HG03342 (cell line): ENCODE measurements at regions not wholly inside any gene's neighbourhood (a gene's known extent, or its start where the extent isn't known, plus 50 kb on each side); places are given as distances from the start of the nearest gene placed in this dataset.

Source experiments
- ATAC-seq: cut with Tn5 transposase; IDR thresholded peaks from one replicate; pipeline ENCODE4 v1.9.1; 2021; ENCODE audit warnings: mild to moderate bottlenecking, moderate library complexity; ENCODE audit not compliant: unreplicated experiment

DNA sequence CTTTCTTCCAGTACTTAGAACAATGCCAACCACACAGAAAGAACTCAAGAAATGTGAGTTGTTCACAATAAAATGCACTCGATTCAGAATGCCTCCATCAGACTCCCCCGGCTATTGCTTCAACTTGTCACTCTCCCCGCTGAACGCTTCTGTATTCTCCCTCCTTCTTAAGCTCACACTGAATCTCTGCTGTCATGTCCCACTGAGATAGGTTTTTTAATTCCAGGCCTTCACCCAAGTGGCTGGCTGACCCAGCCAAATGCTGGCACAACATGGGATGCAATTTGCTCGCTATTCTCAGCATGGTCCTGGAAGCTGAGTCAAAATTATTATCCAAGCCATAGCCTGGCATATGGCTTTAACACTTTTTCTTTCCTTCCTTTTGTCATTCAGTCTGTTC, 76.8 kb upstream of the SERP2 start:
- ATAC-seq: no peak

DNA sequence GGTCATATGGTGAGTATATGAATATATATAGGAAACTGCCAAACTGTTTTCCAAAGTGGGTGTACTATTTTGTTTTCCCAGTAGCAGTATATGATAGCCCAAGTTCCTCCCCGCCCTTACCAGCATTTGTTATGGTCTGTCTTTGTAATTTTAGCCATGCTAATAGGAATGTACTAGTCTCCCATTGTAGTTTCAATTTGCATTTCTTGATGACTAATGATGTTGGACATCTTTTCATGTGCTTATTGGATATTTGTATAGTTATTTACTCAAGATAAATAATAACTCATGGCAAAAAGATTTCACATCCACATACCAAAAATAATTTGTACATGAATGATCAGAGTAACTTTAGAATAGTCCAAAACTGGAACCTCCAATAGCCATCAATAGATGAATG, 75.3 kb upstream of the SERP2 start:
- no peak for ATAC-seq

DNA sequence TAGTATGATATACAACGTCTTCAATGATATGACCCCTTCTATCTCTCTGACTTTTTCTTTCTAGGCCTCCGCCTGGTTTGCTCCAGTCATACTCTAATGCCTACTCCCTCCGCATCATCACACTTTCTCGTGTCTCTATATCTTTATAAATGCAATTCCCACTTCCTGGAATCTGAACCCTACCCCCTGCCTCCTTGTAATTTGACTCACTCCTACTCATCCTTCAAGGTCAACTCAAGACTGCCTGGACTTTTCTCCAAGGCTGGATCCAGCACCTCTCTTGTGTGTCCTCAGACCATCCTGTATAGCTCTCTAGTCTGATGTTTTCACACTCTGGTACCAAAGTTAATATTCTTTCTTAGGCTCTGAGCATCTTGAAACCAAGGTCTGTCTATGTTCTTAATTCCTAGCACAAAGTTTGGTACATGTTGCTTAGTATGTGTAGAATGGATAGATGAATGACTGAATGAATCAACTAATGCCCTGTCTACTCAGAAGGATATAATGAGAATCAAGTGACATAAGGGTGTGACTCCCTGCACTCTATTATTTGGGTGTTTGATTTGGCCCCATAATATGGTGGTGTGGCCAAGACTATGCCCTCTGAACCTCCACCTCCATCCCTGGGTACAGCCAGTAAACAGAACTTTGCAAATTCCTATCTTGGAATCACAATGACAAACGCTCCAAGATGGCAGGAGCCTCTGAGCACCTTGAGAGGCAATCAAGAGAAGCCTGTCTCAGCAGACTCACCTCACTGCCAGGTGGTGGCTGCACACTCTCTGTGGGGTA, 74.3 kb upstream of the SERP2 start:
- ATAC-seq: no peak

DNA sequence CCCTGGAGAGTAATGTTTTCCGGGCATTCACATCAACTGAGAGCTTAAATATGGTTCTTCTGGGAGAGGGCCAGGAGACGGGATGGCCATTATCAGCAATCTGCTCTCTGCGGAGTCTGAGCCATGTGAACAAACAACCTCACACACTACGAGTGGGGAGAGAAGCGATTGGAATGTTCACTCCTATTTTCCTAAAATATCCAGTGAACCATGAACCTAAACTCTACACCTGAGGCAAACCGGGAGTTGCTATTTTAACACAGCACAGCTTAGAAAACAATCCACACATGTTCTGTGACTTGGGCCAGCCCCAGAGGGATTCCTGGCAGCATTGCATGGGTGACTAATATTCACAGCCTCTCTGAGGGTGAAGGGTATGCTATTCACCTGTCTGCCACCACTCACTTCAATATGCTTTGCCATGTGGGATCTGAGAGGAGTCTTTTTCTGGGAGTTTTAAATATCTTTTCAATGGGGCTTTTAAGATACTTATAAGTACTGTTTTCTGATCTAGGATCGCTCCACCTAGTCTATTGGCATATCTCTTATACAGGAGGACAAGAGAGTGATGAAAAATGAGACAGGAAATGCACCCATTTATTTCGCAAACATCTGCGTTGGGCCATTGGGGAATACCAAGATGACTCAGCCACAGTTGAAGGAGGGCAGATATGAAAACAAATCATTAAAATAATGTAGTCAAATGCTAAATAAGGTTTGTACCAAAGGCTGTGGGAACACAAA, 72.6 kb upstream of the SERP2 start:
- ATAC-seq: peak; percentile 76

DNA sequence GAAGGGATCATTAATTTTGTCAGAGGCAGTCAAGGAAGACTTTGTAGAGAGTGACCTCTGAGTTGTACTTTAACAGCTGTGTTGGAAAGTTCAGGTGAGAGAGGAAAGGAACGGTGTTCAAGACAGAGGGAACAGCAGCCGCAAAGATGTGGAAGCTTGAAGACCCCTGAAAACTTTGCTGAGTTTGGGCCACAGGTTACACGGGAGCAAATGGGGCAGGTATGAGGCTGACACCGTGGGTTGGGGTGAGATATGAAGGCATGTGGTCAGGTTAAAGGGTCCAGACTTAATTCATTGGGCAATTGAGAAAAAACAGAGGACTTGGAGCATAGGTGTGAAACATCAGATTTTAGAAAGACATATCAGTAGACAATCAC, 72.0 kb upstream of the SERP2 start:
- ATAC-seq: no peak

DNA sequence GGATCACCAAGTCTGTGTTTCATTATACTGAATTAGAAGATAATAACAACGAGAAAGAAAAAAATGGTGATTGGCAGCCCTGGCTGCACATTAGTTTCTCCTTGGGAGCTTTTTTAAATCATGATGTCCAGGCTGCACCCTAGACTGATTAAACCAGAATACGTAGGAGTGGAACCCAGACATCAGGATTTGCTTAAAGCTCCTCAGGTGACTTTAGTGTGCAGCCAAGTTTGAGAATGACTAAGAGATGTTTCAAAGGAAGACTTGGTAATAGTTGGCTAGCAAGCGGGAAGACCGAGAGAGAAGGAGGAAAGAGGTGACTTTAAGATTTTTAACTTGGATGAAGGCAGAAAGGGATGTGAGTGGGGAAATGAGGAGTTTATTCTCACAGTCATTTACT, 71.4 kb upstream of the SERP2 start:
- ATAC-seq: no peak

DNA sequence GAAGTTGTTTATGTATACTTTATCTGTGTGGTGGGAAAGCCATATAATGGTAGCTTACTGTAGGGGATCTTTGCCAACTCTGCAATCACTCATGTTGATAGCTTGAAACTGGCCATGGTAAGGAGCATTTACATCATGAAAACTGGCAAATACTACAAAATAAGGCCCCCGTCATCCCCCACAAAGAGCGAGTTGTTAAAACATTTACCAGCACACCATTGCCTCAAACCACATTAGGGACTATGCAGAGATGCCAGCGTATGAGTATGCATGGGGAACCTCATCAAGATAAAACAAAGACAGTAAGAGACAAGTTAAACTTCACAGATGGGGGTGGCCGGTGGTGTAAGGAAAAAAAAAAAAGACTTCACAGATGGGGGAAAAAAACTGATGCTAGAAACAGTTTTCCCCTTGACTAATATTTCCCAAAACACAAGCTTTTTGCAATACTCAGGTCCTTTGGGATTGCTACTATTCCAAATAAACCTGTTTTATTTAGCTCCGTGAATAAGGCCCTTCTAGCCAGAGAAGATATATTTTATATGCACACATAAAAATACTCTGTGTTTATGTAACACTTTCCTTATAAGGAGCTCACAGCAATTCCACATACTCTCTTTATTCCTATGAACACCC, 70.6 kb upstream of the SERP2 start:
- ATAC-seq: no peak

DNA sequence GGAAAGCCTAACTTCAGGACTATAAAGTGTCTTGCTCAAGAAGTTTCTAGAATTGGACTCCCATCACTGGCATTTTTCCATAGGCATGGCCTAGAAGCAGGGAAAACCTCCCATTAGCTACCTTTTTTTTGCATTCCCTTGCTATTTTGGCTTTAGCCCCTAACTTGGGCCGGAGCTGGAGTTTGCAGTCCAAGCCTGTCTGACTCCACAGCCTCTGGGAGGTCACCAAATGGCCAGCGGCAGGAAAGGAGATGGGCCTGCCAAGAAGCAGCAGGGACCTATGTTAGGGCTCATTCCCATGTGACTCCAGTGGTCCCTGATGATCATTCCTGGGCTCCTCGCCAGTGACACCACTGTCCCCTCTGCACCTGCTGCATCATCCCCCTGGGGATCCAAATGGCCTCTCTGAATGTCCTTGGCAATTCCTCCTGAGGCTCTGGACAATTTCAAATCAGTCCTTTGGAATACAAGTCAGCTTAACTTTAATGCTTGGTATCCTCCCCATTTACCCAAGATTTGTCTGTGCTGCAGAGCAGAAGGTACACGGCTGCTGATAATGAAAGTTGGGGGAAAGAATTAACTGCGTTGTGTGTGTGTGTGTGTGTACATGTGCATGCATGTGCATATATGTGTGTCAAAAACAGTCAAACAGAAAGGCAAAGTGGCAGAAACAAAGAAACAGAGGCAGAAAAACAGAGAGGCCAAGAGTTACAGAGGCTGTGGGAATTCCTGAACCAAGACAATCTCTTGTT, 69.8 kb upstream of the SERP2 start:
- ATAC-seq: no peak

DNA sequence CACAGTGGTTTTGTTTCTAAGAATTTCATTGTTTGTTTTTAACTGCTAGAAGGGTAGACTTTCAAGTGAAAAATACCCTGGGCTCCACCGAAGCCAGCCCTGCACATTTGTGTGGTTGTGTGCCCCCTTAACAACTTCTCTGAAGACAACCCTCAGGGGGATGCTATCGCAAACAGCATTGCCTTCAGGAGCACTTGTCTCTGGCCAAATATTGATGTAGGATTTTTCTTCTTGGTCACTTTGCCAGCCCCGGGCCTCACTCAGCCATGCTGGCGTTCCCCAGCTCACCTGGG, 69.2 kb upstream of the SERP2 start:
- no peak for ATAC-seq

DNA sequence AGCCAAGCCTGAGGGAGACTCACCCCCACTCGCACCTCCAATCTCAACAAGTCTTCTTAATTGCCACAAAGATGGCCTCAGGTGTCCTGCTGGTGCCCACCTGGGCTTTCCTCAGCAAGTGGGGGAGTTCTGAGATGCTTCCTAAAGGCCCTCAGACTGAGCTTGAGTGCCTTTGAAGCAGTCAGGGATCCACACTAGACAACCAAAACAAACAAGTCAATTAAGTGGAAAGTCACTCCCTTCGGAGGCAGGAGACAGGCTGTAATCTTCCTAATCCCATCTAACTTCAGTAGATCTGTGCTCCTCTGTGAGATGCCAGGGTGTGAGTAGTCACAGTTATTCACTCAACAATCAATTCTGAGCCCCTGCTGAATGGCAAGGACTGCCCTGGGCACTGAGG, 68.3 kb upstream of the SERP2 start:
- ATAC-seq: no peak

DNA sequence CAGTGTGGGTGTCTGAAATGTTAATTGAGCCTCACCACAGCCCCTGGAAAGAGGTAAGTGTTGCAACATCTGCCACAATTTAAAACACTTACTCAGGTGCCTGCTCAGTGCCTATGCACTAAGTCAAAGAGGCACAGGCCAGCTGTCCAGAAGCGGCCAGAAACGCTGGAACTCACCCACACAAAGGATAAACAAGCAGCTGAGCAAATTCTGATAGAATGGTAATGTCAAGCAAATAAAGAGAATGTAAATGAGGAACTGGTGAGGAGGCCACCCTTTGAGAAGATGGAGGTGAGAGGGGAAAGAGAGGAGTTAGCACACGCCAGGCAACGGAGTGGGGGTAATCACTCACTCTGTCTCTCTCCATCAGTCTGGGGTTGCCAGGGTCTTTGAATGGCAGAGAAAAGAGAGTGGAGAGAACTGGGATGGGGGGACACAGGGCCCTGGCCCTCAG, 67.7 kb upstream of the SERP2 start:
- no peak for ATAC-seq

DNA sequence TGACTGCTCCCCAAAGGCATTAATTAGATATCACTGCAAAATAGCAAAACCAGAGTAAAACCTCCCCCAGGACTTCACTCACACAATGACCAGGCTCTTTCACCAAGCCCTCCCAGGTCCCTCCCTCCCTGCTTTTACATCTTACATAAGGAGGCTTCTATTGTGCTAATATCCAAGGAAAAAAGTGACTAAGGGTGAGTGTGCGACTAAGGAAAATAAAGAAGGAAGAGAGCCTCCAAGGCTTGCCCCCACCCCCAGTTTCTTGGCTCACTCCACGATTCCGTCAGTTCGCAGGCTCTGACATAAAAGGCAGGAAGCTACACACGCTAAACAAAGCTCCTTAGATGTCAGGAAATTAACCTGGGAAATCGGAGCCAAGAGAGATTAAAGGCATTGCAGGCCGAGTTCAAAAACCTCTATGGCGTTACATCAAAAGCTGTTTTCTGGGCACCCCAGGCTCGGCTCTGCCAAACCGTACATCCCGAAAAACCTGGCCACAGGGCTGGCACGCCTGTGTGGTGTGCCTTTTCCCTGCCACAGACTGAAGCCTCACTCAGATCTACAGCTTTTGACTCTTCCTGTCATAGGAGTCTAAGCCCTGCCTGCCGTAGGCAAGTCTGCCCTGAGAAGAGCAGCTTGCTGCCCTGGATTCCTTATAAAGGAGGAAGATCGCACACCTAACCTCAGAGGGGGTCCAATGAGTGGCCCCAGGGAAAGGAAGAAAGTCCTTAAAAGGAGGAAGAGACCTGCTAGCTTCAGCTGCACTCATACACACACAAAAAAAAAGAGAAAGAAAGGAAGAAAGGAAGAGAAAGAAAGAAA, 67.0 kb upstream of the SERP2 start:
- ATAC-seq: no peak

DNA sequence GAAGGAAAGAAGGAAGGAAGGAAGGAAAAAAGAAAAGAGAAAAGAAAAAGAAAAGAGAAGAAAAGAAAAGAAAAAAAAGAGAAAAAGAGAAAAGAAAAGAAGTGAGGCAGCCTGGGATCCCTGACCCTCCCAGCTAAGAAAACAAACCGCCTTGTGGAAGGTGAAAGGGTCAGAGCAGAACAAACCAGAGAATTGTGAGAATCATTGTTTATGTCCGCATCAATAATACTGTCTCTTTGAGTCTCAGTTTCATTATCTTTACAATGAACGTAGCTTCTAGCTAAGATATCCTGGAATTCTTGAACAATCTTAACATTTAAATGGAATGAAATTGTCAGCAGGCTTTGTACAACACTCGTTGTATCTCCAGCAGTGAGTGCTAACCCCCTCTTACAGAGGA, 66.4 kb upstream of the SERP2 start:
- ATAC-seq: no peak

DNA sequence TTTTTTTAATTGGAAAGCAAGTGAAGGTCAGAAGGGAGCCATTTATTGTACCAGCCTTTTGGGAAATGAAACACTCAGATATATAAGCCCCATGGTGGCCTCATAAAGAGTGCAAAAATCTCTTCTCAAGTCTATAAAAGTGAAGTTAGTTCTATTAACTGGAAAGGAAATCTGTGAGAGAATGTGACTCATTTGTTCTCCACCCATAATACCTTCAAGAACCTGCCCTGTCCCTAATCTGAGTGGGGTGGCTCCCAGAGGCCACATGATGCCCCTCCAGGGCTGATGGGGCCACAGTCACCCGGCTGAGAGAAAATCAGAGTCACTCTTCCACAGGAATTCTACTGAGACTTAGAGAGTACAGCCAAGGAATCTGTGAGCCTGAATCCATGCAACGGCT, 65.8 kb upstream of the SERP2 start:
- ATAC-seq: no peak

DNA sequence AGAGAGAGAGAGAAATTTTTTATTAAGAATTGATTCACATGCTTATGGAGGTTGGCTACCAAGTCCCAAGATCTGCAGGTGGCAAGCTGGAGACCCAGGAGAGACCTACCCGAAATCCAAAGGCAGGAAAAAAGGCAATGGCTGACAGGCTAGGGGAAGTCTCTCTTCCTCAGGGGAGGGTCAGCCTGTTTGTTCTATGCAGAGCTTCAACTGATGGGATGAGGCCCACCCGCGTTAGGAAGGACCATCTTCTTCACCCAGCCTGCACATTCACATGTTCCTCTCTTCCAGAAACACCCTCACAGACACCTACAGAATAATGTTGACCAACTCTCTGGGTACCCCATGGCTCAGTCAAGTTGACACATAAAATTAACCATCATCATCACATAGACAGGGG, 65.3 kb upstream of the SERP2 start:
- ATAC-seq: no peak

DNA sequence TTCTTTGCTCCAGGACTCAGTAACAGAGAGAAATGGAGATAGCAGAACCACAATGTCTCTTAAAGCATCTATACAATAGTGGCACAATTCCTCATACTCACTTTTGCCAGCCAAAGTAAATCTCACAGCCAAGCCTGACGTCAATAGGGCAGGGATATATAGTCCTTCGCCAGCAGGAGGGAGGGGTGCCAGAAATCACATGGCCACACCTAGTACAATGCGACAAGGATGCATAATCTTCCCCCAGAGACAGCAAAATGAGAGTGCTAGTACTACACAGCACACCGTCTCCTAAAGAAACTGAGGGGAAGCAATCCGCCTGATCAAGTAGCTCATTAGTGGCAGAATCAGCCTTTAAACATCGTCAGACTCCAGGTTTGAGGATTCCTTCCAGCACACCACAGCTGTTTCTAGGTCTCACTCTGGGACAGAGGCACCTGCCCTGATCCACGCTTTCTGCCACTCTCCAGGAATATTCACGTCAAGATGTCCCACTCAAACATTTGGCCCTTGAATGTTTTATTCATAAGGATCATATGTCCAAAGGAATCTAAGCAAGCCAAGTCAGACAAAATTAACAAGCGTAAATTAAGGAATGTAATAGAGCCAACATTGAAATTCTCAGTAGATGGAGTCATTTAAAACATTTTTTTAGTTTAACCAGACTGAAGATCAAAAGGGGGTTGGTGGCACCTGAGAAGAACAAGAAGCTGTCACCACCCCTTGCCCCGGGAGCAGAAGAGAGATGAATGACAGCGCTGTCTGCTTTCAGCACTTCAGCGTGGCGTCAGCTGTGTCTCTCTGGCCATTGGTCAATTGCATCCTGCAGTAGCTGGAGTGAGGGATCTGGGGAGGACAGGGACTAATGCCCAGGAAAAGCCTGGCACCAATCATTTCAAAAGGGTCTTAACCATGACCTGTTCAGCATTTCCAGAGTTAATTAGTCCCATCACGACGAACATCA, 63.5 kb upstream of the SERP2 start:
- ATAC-seq: no peak

DNA sequence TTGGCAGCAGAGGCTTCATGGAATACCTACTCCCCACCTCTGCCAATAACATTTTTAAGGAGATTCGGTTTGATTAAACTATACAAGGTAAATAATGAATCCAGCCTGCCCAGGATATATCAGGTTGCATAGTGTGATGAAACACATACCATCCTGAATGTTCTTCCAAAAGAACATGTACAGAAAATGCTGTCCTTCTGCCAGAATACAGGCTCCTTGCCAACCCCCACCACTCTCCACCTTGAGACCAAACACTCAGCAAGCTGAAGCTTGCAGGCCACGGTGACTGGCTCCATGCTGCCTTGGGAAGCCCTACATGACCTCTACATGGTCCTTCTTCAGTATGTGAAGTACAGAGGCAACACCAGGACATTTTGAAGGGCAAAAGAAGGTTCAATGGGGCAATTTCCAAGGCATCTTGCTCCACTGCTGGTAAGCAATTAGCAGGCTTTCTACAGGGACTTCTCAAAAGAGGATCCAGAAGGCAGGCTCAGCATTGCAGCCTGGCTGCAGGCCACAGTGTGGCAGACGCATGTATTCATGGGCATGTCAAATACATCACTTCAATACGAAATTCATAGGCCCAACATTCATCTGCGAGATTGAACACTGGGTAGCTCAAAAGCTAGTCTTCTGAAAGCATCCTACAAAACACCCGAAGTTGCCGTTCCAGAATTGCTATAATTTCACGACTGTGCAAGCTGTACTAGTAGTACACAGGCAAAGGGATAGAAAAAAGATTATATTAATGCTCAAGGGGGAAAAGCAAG, 62.4 kb upstream of the SERP2 start:
- no peak for ATAC-seq

DNA sequence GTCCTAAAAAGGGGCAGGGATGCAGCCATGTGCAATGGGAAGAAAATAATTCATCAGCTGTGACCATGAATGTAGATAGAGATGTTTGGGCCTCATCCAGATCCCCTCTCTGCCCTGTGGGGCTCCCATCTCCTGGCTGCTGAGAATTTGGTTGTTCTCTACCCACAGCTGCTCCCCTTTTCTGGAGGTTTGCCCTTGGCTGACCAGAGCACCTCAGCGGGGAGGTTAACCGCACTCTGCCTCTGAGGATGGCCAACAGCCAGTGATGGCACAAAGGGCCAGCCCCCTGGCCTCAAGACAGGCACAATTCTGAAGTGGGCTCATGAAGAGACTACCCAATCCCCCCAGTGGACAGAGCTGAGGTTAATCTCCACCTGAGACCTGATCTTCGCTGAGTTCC, 61.5 kb upstream of the SERP2 start:
- no peak for ATAC-seq
